ENCODE measurements at regions not wholly inside any gene's neighbourhood (a gene's known extent, or its start where the extent isn't known, plus 50 kb on each side); places are given as distances from the start of the nearest gene placed in this dataset.

- DNase-seq (ENCODE audit: low read depth) = no peak
- in situ Hi-C loops (cut with HindIII; ENCODE audit: low sequenced_read_pairs) = no loop called here
- TF ChIP-seq CTCF (IDR thresholded peaks at IDR 0.05; ENCODE audit: low read depth, low read length, missing control alignments) = no peak
- no peak overlapping the region for H3K4me3 ChIP-seq (ENCODE audit: low read depth, low read length)
Observed at GRCh38 chr14:89533766-89534165, 116.7 kb upstream of the FOXN3 start.

DNA sequence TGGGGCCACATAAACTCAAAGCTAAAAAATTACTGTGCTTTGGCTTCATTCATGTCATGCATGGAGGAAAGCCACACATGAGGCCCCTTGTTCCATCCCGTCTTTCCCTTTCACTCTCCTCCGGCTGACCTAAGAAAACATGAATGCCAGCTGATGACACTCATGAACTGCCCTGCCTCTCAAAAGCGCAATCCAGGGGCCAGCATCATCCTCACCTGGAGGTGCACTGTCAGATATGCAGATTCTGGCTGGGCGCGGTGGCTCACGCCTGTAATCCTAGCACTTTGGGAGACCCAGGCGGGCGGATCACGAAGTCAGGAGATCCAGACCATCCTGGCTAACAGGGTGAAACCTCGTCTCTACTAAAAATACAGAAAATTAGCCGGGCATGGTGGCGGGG is 116.1 kb upstream of the FOXN3 start:
- DNase-seq (ENCODE audit: low read depth) = no peak
- in situ Hi-C loops (cut with HindIII; ENCODE audit: low sequenced_read_pairs) = no loop called here
- H3K4me3 ChIP-seq (ENCODE audit: low read depth, low read length) = no peak overlapping the region
- no peak for TF ChIP-seq CTCF (IDR thresholded peaks at IDR 0.05; ENCODE audit: low read depth, low read length, missing control alignments)

DNA sequence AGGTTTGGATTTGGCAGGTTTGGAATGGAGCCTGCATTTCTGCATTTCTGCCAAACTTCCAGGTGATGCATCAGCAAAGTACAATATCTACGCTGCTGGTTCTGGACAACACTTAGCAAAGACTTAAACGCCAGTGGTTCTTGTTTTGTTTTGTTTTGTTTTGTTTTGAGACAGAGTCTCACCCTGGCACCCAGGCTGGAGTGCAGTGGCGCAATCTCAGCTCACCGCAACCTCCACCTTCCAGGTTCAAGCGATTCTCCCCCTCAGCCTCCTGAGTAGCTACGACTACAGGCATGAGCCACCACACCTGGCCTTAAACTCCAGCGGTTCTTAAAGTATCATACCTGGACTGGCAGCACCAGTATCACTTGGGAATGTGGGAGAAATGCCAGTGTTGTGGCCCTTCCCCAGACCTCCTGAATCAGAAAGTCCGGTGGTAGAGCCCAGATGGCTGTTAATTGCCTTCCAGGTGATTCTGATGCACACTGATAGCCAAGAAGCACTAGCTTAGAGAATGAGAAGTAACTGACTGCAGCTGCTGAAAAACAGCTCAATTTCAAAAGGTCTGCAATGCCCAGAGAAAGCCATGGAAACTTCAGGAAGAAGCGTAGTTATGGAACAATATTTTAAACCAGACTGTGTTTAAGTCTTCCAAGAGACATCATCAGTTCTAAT is 114.8 kb upstream of the FOXN3 start:
- in situ Hi-C loops (cut with HindIII; ENCODE audit: low sequenced_read_pairs) = no loop called here
- no peak overlapping the region for H3K4me3 ChIP-seq (ENCODE audit: low read depth, low read length)
- no peak for DNase-seq (ENCODE audit: low read depth)
- TF ChIP-seq CTCF (IDR thresholded peaks at IDR 0.05; ENCODE audit: low read depth, low read length, missing control alignments) = no peak

DNA sequence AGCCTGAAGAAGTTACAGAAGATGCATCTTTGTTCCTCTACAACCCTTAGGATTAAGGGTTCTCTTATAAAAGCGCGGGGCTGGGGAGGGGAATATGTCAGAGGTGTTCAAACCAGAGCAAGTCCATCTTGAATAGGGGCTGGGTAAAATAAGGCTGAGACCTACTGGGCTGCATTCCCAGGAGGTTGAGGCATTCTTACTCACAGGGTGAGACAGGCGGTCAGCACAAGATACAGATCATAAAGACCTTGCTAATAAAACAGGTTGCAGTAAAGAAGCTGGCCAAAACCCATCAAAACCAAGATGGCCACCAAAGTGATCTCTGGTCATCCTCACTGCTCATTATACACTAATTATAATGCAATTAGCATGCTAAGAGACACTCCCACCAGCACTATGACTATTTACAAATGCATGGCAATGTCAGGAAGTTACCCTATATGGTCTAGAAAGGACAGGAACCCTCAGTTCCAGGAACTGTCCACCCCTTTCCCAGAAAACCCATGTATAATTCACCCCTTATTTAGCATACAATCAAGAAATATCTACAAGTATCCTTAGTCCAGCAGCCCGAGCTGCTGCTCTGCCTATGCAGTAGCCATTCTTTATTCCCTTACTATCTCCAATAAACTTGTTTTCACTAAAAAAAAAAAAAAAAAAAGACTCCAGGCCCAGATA is 108.1 kb upstream of the FOXN3 start:
- no peak for TF ChIP-seq CTCF (IDR thresholded peaks at IDR 0.05; ENCODE audit: low read depth, low read length, missing control alignments)
- in situ Hi-C loops (cut with HindIII; ENCODE audit: low sequenced_read_pairs) = no loop called here
- no peak overlapping the region for H3K4me3 ChIP-seq (ENCODE audit: low read depth, low read length)
- DNase-seq (ENCODE audit: low read depth) = no peak

DNA sequence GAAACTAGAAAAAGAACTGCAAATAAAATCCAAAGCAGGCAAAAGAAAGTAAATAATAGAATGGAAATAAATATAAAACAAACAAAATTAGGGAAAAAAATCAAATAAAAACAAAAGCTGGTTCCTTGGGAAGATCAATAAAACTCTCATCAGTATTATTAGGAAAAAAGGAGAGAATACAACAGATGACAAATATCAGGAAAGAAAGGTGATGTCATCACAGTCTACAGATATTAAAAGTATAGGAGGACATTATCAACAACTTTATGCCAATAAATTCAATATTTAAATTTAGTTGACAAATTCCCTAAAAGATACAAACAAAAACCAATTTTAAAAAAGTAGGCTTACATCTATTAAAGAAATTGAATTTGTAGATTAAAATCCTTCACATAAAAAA is 107.4 kb upstream of the FOXN3 start:
- DNase-seq (ENCODE audit: low read depth) = no peak
- in situ Hi-C loops (cut with HindIII; ENCODE audit: low sequenced_read_pairs) = no loop called here
- H3K4me3 ChIP-seq (ENCODE audit: low read depth, low read length) = no peak overlapping the region
- no peak for TF ChIP-seq CTCF (IDR thresholded peaks at IDR 0.05; ENCODE audit: low read depth, low read length, missing control alignments)

- no peak for TF ChIP-seq CTCF (IDR thresholded peaks at IDR 0.05; ENCODE audit: low read depth, low read length, missing control alignments)
- H3K4me3 ChIP-seq (ENCODE audit: low read depth, low read length) = no peak overlapping the region
- no peak for DNase-seq (ENCODE audit: low read depth)
- in situ Hi-C loops (cut with HindIII; ENCODE audit: low sequenced_read_pairs) = no loop called here
Observed at GRCh38 chr14:89521988-89522387, 105.0 kb upstream of the FOXN3 start.
